Neutrophil (primary cell): ENCODE measurements at regions not wholly inside any gene's neighbourhood (a gene's known extent, or its start where the extent isn't known, plus 50 kb on each side); places are given as distances from the start of the nearest gene placed in this dataset.

Source experiments
- H3K27ac ChIP-seq: fragments of 200-600 bp; sonication (generic); 2 replicates; pipeline ENCODE4 v1.5.1; 2016; ENCODE audit warnings: mild to moderate bottlenecking, moderate library complexity
- H3K27me3 ChIP-seq: fragments of 200-600 bp; sonication (generic); 2 replicates; pipeline ENCODE4 v1.6.0; 2016; ENCODE audit warnings: mild to moderate bottlenecking
- H3K36me3 ChIP-seq: fragments of 200-600 bp; sonication (generic); 2 replicates; pipeline ENCODE4 v1.5.1; 2017
- H3K4me1 ChIP-seq, 2 experiments: fragments of 200-600 bp in 1 of 2; sonication (generic) in 1 of 2; 1 replicate in 1 of 2; 2 replicates in 1 of 2; pipeline versions ENCODE4 v1.5.1 to v1.6.1; 2013 to 2016; ENCODE audit warnings: low read depth in 1 of 2, low read length in 1 of 2, mild to moderate bottlenecking in 1 of 2, moderate library complexity in 1 of 2; ENCODE audit not compliant: control insufficient read depth in 1 of 2, insufficient read depth in 1 of 2
- H3K4me3 ChIP-seq, 2 experiments: fragments of 200-600 bp in 1 of 2; sonication (generic) in 1 of 2; 1 replicate in 1 of 2; 2 replicates in 1 of 2; pipeline ENCODE4 v1.5.1; 2013 to 2016; ENCODE audit warnings: low read depth in 1 of 2, low read length in 1 of 2, mild to moderate bottlenecking in 1 of 2, moderate library complexity in 1 of 2
- H3K9me3 ChIP-seq: fragments of 200-600 bp; sonication (generic); 2 replicates; pipeline ENCODE4 v1.5.1; 2016
- TF ChIP-seq, protein P1 (sequence below): fragments of 200-600 bp; sonication (generic); IDR thresholded peaks from 2 replicates; pipeline ENCODE4 v1.5.1; 2016; ENCODE audit warnings: antibody characterized with exemption

DNA sequence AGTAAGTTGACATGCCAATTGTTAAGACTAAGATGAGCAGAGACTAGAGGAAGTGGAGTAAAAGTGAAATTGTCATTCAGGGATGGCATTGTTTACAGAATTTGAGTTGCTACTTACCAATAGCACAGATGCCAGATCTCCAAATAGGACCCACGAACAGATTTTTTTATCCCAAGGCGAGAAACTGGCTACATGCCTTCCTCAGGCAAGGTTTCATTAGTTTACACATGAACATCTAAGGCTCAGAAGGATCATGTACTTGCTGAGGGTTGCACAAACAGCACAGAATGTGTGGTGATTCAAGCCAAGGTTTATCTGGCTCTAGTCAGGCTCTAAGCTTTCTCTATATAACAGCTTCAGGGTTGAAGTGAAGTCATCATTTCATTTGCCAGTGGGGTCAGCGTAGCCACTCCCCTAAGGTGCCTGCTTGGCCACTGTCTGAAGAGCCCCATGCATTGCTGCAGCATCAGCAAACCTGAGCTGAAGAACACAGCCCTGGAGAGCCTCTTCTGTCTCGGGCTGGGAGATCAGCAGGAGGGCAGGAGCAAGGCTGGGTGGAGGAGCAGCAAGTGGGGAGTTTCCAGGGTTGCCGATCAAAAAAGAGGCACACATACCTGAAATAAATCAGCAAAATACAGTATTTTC lies 193.0 kb upstream of the LCORL start:
- TF ChIP-seq, protein P1, sequence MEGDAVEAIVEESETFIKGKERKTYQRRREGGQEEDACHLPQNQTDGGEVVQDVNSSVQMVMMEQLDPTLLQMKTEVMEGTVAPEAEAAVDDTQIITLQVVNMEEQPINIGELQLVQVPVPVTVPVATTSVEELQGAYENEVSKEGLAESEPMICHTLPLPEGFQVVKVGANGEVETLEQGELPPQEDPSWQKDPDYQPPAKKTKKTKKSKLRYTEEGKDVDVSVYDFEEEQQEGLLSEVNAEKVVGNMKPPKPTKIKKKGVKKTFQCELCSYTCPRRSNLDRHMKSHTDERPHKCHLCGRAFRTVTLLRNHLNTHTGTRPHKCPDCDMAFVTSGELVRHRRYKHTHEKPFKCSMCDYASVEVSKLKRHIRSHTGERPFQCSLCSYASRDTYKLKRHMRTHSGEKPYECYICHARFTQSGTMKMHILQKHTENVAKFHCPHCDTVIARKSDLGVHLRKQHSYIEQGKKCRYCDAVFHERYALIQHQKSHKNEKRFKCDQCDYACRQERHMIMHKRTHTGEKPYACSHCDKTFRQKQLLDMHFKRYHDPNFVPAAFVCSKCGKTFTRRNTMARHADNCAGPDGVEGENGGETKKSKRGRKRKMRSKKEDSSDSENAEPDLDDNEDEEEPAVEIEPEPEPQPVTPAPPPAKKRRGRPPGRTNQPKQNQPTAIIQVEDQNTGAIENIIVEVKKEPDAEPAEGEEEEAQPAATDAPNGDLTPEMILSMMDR = no peak
- Histone ChIP-seq H3K27ac (no peak overlapping the region), H3K4me3 (no peak overlapping the region), H3K9me3 (no peaks in the 10 kb centered on the region), H3K36me3 (no peaks in the 10 kb centered on the region), H3K27me3 (no peaks in the 10 kb centered on the region), H3K4me1 (no peaks in the 10 kb centered on the region)

- H3K27me3 ChIP-seq = no peaks in the 10 kb centered on the region
- no peaks in the 10 kb centered on the region for H3K9me3 ChIP-seq
- H3K27ac ChIP-seq = no peak overlapping the region
- H3K4me1 ChIP-seq = no peaks in the 10 kb centered on the region
- no peaks in the 10 kb centered on the region for H3K36me3 ChIP-seq
- TF ChIP-seq, protein P1 = no peak
- no peak overlapping the region for H3K4me3 ChIP-seq
These were observed 192.1 kb upstream of the LCORL start for GRCh38 chr4:18213576-18214198.

DNA sequence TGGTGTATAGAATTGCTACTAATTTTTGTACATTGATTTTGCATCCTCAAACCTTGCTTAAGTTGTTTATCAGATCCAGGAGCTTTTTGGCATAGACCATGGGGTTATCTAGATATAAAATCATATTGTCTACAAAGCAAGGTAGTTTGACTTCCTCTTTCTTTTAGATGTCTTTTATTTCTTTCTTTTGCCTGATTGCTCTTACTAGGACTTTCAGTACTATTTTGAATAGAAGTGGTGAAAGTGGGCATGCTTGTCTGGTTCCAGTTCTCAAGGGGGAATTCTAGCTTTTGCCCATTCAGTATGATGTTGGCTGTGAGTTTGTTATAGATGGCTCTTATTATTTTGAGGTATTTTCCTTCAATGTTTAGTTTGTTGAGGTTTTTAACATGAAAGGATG lies 187.9 kb upstream of the LCORL start:
- H3K36me3 ChIP-seq = no peaks in the 10 kb centered on the region
- no peaks in the 10 kb centered on the region for H3K4me1 ChIP-seq
- H3K27ac ChIP-seq = no peak overlapping the region
- TF ChIP-seq, protein P1 = no peak
- H3K4me3 ChIP-seq = no peak overlapping the region
- no peaks in the 10 kb centered on the region for H3K9me3 ChIP-seq
- H3K27me3 ChIP-seq = no peaks in the 10 kb centered on the region

GRCh38 chr4:18203966-18204365 lies 182.4 kb upstream of the LCORL start:
- TF ChIP-seq, protein P1 = no peak
- no peaks in the 10 kb centered on the region for H3K36me3 ChIP-seq
- H3K4me3 ChIP-seq = no peak overlapping the region
- H3K9me3 ChIP-seq = no peaks in the 10 kb centered on the region
- H3K4me1 ChIP-seq = no peaks in the 10 kb centered on the region
- no peak overlapping the region for H3K27ac ChIP-seq
- H3K27me3 ChIP-seq = no peaks in the 10 kb centered on the region

DNA sequence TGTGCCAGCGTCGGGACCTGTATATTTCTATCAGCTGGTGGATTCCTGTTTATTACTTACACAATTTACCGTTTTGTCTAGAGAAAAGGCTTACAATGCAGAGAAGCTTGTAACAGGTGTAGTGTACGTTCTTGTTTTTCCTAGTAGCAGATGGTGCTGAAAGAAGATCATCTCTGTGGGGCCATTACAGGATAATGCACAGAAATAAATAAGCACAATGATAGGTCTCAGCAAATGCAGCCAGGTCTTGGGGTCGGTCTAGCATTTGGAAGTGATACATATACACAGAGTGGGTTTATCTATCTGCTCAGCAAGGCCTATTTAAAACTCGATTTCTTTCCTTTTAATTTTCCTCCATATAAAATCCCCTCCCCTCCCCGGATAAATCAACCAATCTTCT lies 180.9 kb upstream of the LCORL start:
- no peak overlapping the region for H3K27ac ChIP-seq
- no peaks in the 10 kb centered on the region for H3K9me3 ChIP-seq
- H3K4me3 ChIP-seq = no peak overlapping the region
- H3K36me3 ChIP-seq = no peaks in the 10 kb centered on the region
- H3K27me3 ChIP-seq = no peaks in the 10 kb centered on the region
- H3K4me1 ChIP-seq = no peaks in the 10 kb centered on the region
- TF ChIP-seq, protein P1 = no peak
